ENCODE measurements at regions not wholly inside any gene's neighbourhood (a gene's known extent, or its start where the extent isn't known, plus 50 kb on each side); places are given as distances from the start of the nearest gene placed in this dataset.

- no TSS peak for BruUV-seq (replicated peaks)
- ChIA-PET POLR2A (ENCODE audit: unreplicated experiment) (no interaction called here), CTCF (no interaction called here)
- Histone ChIP-seq H3K9me2 (ENCODE audit: insufficient read depth) (no peaks in the 10 kb centered on the region), H3K4me2 (no peak overlapping the region), H3K4me3 (no peak overlapping the region), H2AFZ (no peak overlapping the region), H3K27me3 (ENCODE audit: insufficient read depth, low read depth) (no peaks in the 10 kb centered on the region), H3K4me1 (replicated peaks; ENCODE audit: insufficient read depth) (no peaks in the 10 kb centered on the region), H4K20me1 (ENCODE audit: insufficient read depth) (no peaks in the 10 kb centered on the region), H3K9me3 (ENCODE audit: insufficient read depth, low read depth) (no peaks in the 10 kb centered on the region), H3F3A (ENCODE audit: insufficient read depth, low read depth) (no peaks in the 10 kb centered on the region), H3K27ac (no peak overlapping the region), H3K79me2 (ENCODE audit: low read depth) (no peaks in the 10 kb centered on the region), H3K36me3 (ENCODE audit: low read depth) (no peaks in the 10 kb centered on the region)
- intact Hi-C loops (cut with micrococcal nuclease; ENCODE audit: unreplicated experiment), result no loop called here
- DNase-seq, result no peak
- TF ChIP-seq EZH2 (IDR thresholded peaks at IDR 0.05; ENCODE audit: low read depth), result no peak
- TF ChIP-seq CTCF (conservative IDR thresholded peaks at IDR 0.05), result no peak
Observed at GRCh38 chrX:27883468-27884092, 75.8 kb downstream of the MAGEB10 start.

GRCh38 chrX:27882695-27883094, 74.9 kb downstream of the MAGEB10 start:
- Histone ChIP-seq H4K20me1 (ENCODE audit: insufficient read depth) (no peaks in the 10 kb centered on the region), H3F3A (ENCODE audit: insufficient read depth, low read depth) (no peaks in the 10 kb centered on the region), H3K36me3 (ENCODE audit: low read depth) (no peaks in the 10 kb centered on the region), H3K9me3 (ENCODE audit: insufficient read depth, low read depth) (no peaks in the 10 kb centered on the region), H2AFZ (no peak overlapping the region), H3K4me2 (no peak overlapping the region), H3K27ac (no peak overlapping the region), H3K9me2 (ENCODE audit: insufficient read depth) (no peaks in the 10 kb centered on the region), H3K4me3 (no peak overlapping the region), H3K4me1 (replicated peaks; ENCODE audit: insufficient read depth) (no peaks in the 10 kb centered on the region), H3K79me2 (ENCODE audit: low read depth) (no peaks in the 10 kb centered on the region), H3K27me3 (ENCODE audit: insufficient read depth, low read depth) (no peaks in the 10 kb centered on the region)
- TF ChIP-seq EZH2 (IDR thresholded peaks at IDR 0.05; ENCODE audit: low read depth) (no peak), CTCF (conservative IDR thresholded peaks at IDR 0.05) (no peak)
- POLR2A ChIA-PET (ENCODE audit: unreplicated experiment), result no interaction called here
- intact Hi-C loops (cut with micrococcal nuclease; ENCODE audit: unreplicated experiment), result no loop called here
- no TSS peak for BruUV-seq (replicated peaks)
- DNase-seq, result no peak
- CTCF ChIA-PET, result no interaction called here

GRCh38 chrX:27878862-27879261, 71.1 kb downstream of the MAGEB10 start:
- intact Hi-C loops (cut with micrococcal nuclease; ENCODE audit: unreplicated experiment), result no loop called here
- DNase-seq, result no peak
- H3K36me3 ChIP-seq (ENCODE audit: low read depth), result no peaks in the 10 kb centered on the region
- no peaks in the 10 kb centered on the region for H3F3A ChIP-seq (ENCODE audit: insufficient read depth, low read depth)
- TF ChIP-seq CTCF (conservative IDR thresholded peaks at IDR 0.05) (no peak), EZH2 (IDR thresholded peaks at IDR 0.05; ENCODE audit: low read depth) (no peak)
- H4K20me1 ChIP-seq (ENCODE audit: insufficient read depth), result no peaks in the 10 kb centered on the region
- POLR2A ChIA-PET (ENCODE audit: unreplicated experiment), result no interaction called here
- no peaks in the 10 kb centered on the region for H3K27me3 ChIP-seq (ENCODE audit: insufficient read depth, low read depth)
- no peaks in the 10 kb centered on the region for H3K9me3 ChIP-seq (ENCODE audit: insufficient read depth, low read depth)
- no peaks in the 10 kb centered on the region for H3K4me1 ChIP-seq (replicated peaks; ENCODE audit: insufficient read depth)
- no peaks in the 10 kb centered on the region for H3K9me2 ChIP-seq (ENCODE audit: insufficient read depth)
- H3K4me2 ChIP-seq, result no peak overlapping the region
- no peaks in the 10 kb centered on the region for H3K79me2 ChIP-seq (ENCODE audit: low read depth)
- H2AFZ ChIP-seq, result no peak overlapping the region
- no peak overlapping the region for H3K4me3 ChIP-seq
- no peak overlapping the region for H3K27ac ChIP-seq
- CTCF ChIA-PET, result no interaction called here
- no TSS peak for BruUV-seq (replicated peaks)

Measured in PC-9 (cell line).